GM12874 (cell line): ENCODE measurements at regions not wholly inside any gene's neighbourhood (a gene's known extent, or its start where the extent isn't known, plus 50 kb on each side); places are given as distances from the start of the nearest gene placed in this dataset.

Source experiments
- TF ChIP-seq, protein P1 (sequence below): IDR thresholded peaks from 2 replicates; pipeline ENCODE4 v1.5.1; 2011; ENCODE audit warnings: low read depth, mild to moderate bottlenecking, control low read depth, low read length, moderate library complexity; ENCODE audit not compliant: insufficient read depth

DNA sequence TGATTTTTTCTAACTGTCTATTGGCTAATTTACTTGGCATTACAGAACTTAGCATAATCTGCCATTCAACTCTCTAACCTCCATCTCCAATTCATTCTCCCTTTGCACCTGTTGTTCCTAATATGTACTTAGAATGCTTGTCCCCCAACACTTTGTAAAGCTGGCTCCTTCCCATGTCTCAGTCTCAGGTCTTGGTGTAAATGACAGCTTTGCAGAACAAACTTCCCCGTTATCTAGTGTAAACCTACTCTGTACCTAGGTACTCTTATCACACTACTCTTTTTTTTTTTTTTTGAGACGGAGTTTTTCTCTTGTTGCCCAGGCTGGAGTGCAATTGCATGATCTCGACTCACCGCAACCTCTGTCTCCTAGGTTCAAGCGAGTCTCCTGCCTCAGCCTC lies 77.2 kb upstream of the CTNNA1 start:
- TF ChIP-seq, protein P1, sequence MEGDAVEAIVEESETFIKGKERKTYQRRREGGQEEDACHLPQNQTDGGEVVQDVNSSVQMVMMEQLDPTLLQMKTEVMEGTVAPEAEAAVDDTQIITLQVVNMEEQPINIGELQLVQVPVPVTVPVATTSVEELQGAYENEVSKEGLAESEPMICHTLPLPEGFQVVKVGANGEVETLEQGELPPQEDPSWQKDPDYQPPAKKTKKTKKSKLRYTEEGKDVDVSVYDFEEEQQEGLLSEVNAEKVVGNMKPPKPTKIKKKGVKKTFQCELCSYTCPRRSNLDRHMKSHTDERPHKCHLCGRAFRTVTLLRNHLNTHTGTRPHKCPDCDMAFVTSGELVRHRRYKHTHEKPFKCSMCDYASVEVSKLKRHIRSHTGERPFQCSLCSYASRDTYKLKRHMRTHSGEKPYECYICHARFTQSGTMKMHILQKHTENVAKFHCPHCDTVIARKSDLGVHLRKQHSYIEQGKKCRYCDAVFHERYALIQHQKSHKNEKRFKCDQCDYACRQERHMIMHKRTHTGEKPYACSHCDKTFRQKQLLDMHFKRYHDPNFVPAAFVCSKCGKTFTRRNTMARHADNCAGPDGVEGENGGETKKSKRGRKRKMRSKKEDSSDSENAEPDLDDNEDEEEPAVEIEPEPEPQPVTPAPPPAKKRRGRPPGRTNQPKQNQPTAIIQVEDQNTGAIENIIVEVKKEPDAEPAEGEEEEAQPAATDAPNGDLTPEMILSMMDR = no peak

DNA sequence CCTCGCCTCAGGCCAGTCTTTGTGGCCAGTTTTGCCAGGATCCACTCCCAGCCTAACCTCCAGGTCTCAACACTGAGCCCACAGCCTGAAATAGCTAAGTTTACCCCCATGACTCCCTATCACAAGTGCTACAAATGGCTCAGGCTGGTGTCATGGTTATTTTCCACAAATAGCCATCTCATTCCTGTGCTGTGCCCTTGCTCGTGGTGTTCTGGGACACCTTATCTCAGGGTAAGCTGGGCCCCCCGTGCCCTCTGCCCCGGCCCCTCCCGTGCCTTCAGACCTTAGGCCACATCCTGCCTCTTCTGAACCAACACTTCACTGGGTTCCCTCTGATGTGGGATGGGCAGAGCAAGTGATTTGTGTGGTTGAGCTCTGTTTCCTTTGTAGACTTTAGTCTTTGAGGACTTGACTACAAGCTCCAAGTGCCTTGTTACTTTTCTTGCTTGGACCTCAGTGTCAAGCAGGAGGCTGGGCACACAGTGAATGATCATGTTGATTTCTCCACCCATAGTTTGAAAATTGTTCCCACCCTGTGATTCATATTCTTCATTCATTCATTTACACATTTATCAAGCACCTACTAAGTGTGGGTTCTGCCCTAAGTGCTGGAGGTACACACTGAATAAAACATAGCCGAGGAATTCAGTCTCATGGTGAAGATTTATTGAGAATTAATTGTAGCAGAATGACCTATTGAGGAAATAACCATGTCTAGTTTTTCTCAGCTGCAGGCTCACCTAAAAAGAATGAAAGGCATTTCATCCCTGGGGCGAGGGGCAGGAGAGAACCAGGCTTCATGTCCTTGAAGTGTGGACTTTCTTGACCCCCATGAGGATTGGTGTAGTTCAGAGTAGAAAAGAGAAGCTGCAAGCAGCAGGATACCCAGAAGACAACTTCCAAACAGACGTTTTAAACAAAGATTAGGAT lies 84.5 kb upstream of the CTNNA1 start:
- TF ChIP-seq, protein P1 = no peak

DNA sequence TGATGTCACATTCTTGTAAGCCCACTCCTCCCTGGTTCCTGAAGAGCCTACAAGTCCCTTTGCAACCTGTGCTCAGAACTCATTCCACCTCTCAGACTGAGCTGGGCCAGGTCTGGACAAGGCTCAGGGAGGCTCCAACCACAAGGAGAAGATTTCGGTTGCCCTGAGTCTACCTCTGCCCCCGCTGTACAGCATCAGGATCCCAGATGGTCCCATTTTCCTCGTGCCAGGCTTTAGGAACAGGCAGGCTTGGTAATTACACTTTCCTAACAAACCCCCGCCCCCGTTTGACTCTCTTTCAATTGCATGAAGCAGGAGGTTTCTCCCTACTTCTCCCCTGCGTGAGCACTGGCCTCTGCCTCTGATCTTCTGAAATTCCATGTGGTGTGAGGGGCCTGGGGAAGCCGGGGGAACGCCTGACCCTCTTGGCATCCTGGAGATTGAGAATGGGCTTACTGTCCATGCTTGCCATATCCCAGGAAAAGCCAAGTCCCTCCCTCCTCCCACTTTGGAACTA lies 86.9 kb upstream of the CTNNA1 start:
- TF ChIP-seq, protein P1 = no peak

- TF ChIP-seq, protein P1 = no peak
These were observed 88.0 kb upstream of the CTNNA1 start for GRCh38 chr5:138665261-138665660.

DNA sequence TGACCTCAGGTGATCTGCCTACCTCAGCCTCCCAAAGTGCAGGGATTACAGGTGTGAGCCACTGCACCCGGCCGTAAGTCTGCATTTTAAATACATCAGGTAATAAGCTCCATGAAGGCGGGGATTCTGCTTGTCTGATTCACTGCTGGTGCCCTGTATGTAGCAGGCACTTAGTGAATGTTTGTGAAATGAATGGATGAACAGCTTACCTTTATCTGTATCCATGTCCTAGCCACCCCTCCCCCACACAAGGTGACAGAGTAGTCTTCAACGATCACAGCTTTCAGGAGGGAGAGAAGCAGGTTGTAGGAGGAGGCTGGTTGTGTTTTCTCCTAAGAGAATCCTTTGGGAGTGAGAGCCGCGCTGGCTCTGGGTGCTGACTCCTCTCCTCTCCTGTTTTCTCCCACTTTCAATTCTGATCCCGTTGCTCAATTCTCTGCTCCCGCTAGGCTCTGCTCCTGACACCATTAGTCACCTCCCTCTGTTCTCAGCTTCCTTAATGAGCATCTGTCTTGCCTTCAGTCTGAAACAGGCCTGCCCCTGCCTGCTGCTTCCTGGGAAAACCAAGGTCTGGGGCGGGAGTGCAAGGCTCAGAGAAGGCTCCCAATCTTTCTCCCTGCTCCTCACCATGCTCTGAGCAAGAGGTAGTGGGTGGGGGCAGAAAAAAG lies 88.8 kb upstream of the CTNNA1 start:
- TF ChIP-seq, protein P1 = no peak

DNA sequence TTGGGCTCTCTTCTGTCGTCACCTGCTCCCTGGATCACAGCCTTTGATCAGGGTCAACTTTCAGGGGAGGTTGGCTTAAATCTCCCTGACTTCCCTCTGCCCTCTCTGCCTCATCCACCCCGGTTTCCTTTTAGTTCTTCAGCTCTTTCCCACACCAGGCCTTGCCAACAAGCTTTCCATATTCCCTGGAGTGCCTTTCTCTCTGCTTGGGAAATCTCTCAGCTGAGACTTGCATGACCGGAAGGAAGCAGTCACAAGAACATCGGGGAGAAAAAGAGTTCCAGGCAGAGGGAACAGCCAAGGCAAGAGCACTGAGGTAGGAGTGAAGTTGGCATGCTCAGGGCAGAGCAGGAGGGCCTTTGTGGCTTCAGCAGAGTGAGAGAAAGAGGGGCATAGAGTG lies 88.4 kb upstream of the HSPA9 start:
- TF ChIP-seq, protein P1 = no peak

DNA sequence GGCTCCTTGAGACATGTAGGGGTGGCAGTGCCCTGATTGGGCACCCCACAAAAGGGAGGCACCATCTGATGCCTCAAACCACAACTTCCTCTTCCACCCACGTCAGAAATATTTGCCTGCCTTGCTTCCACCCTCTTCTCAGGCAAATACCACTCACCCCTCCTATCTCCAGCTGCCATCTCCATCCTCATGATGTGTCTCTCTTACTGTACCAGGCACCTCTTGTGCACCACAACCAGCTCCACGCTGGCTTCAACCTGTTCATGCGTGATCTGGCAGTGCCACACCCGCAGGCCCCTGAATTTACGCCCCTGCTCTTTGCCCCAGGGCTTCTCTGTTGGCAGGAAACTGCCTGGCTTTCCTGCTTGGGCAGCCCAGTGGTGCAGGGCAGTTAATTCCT lies 87.8 kb upstream of the HSPA9 start:
- TF ChIP-seq, protein P1 = no peak
